GM12892 (cell line): ENCODE measurements at regions not wholly inside any gene's neighbourhood (a gene's known extent, or its start where the extent isn't known, plus 50 kb on each side); places are given as distances from the start of the nearest gene placed in this dataset.

Source experiments
- DNase-seq: peaks from one replicate; pipeline ENCODE4 v3.0.0; 2011; ENCODE audit not compliant: insufficient read length
- FAIRE-seq: peaks from 2 replicates; lab custom pipeline; 2011; peaks lifted over from hg19 to GRCh38; lab: Jason Lieb, UNC
- POLR2A ChIP-seq: IDR thresholded peaks from 2 replicates; pipeline ENCODE4 v1.6.1; 2011; ENCODE audit warnings: low read depth, low read length, control low read depth
- POLR2AphosphoS5 ChIP-seq: IDR thresholded peaks from 2 replicates; pipeline ENCODE4 v1.6.1; 2011; ENCODE audit warnings: low read depth, low read length, control low read depth
- TAF1 ChIP-seq: IDR thresholded peaks from 2 replicates; pipeline ENCODE4 v1.6.1; 2011; ENCODE audit warnings: low read depth, mild to moderate bottlenecking, control low read depth, low read length, borderline replicate concordance

DNA sequence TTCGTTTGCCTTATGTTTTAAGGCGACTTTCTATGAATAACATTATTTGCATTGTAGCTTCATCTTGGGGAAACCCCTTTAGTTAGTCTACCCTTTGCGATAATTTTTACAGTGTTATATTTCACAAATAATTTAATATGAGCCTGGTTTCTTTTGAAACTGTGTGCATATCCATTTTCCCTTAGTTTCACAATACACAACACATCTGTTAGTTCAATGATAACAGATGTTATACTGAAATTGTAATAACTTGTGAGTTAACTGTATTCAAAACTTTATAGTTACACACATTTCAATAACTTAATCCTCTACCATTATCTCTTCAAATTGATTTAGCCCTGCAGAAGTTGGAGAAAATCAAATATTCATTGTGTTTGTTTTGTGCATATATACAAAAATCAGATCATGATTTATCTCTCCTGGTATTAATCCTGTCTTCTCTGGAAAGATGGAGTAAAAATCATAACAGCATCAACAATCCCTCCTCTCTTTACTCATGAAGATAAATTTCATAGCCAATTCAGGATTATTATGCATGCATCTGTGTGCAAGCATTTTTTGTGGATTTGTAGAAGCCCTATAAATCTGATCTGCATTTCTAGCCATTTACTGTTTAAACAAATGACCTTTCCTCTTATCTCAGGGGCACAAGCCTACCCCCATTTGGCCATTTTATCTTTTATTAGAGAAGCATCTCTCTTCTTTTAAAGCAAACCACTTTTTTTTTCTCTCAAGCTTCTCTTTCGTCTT is 304.0 kb downstream of the VPS13C start:
- DNase-seq = no peak
- no peak for FAIRE-seq
- TF ChIP-seq POLR2A (no peak), POLR2AphosphoS5 (no peak), TAF1 (no peak)

DNA sequence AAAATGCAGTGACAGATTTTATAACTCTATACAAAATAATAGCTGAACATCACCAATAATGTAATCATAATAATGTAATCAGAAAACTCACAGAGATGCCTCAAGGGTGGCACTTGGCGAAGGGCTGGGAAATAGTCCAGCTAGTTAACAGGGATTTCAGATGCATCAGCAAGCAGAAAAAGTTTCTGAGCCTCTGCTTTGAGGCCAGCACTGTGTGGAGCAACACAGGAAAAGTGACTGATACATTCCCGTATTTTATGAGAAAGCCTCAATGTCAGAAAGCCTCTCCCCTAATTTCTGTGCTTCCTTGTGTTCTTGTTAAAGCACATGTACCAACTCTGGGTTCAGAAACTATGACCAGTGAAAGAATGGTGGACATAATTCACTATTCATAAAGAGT is 304.8 kb downstream of the VPS13C start:
- DNase-seq (no peak), FAIRE-seq (no peak)
- TF ChIP-seq POLR2A (no peak), POLR2AphosphoS5 (no peak), TAF1 (no peak)

DNA sequence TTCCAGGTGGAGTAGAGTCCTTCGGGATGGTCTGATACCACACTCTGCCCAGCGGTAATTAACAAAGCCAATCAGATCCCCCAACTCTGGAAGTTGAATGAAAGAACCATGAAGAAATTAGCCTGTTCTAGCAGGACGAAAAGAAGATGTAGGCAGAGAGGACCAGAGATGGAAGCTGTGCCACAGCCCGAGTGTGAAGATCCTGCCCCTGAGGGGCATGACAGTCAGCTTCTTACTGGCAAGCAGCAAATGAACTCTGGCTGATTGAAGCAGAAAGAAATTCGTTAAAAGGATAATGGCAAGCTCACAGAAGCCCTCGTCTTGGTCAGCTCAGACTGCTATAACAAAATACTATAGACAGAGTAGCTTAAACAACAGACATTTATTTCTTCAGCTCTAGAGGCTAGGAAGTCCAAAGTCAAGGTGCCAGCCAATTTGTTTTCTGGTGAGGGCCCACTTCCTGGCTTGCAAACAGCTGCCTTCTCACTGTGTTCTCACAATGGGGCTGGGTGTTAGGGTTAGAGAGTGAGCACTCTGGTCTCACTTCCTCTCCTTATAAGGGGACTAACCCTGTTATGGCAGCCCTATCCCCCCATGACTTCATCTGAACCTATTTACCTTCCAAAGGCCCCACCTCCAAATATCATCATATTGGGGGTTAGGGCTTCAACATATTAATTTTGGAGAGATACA is 307.1 kb downstream of the VPS13C start:
- DNase-seq = no peak
- no peak for FAIRE-seq
- TF ChIP-seq TAF1 (no peak), POLR2AphosphoS5 (no peak), POLR2A (no peak)

DNA sequence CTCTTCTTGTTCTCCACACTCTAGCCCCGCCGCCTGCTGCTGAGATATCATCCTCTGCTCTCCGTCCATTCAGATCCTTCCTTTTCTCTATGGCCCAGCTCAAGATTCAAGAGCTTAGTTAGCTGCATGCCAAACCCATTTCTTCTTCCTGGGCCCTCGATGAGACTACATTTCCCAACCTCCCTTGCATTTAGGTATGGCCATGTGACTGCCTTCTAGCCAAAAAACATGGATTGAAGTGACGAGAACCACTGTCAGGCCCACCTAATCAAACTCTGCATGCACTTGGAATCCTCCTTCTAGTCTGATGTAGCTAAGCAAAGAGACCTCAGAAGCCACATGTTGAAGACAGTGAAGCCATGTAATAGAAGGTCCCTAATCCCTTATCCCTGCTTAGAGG is 308.2 kb downstream of the VPS13C start:
- TF ChIP-seq POLR2AphosphoS5 (no peak), POLR2A (no peak), TAF1 (no peak)
- FAIRE-seq = no peak
- DNase-seq = no peak

DNA sequence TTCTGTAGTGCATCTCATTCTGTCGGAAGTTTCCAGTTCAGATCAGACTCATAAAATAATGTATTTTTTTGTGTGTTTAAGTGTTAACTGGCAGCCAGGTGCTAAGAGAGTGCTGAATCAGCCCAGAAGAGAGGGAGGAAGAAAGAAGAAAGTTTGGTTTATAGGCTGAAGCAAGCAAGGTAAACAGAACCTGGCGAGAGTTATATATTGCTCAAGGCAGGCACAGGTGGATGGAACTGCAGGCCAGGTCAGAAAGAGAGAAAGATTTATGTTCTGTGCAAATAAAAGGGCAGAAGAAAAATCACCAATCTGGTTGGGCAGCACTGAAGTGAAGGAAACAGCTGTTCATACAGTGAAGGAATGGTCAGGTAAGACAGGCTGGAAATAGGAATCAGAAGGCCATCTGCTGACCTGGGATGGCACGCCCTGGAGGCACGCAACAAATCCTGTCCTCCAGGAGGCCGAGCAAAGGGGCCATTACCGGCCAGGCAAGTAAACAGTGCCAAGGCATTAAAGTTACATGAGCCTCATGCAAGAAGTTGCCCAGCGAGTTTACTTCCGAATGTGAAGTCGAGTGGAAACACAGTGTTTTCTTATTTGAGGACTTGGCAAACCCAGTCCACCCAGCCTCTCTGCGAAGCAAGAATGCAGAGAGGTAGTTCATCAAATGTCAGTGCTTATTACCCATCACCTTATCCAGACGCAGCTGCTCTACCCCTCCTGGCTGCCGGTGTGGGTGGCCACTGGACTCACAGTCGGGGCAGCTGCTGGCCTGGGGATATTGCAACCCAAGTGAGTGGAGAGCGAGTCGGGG is 309.8 kb downstream of the VPS13C start:
- no peak for FAIRE-seq
- DNase-seq = no peak
- no peak for TF ChIP-seq POLR2A
- no peak for TF ChIP-seq POLR2AphosphoS5
- no peak for TF ChIP-seq TAF1

DNA sequence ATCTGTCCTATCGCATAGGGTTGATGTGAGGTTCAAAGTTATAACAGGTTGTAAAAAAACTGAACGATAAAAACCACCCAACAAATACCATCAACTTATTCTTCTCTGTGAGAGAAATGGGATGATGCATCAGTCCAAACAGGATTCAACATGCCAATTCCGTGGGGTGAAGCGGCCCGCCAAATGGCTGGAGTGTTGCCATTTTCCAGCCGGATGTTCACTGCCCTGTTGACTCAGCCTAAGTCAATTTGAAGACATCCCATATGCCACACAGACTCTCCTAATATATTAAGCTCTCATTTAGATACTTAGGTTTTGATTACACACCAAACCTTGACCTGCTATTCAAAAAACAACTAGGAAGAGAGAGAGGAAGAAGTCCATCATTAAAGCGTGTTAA is 311.1 kb downstream of the VPS13C start:
- FAIRE-seq = no peak
- TF ChIP-seq TAF1 = no peak
- TF ChIP-seq POLR2A = no peak
- no peak for TF ChIP-seq POLR2AphosphoS5
- no peak for DNase-seq

DNA sequence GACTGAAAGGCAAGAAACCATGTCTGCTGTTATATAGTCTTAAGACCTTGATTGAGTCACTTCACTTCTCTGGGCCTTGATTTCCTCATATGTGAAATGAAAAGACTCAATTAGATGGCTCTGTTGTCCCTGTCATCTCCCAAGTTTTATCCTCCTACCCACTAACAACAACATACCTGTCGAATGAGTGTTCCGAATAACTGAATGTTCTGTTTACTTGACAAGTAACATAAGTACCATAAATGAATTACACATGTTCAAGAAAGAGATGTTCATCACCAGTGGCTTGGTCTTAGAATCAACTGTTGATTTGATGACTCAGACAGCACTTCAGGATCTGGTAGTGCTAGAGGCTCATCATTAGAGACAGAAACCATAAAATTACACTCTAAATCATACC is 311.7 kb downstream of the VPS13C start:
- TF ChIP-seq POLR2A (no peak), TAF1 (no peak), POLR2AphosphoS5 (no peak)
- DNase-seq (no peak), FAIRE-seq (no peak)

DNA sequence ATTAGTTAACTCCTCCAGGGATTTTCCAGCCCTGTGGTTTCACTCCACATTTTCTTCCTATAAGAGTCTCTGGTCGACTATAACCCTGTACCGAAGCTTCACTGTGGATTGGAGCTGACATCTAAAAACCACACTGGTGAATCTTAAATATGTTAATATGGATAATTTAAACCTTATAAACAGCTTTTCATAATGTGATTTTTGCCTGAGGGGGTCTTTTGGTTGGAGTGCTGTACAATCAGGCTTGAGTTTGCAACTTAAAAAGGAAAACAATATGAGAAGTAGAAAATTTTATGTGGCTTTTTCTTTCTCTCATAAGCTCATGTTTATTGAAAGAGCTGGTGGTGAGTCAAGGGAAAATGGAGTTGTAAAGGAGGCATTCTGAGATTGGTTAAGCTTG is 313.7 kb downstream of the VPS13C start:
- FAIRE-seq = no peak
- DNase-seq = no peak
- TF ChIP-seq TAF1 = no peak
- TF ChIP-seq POLR2AphosphoS5 = no peak
- TF ChIP-seq POLR2A = no peak

DNA sequence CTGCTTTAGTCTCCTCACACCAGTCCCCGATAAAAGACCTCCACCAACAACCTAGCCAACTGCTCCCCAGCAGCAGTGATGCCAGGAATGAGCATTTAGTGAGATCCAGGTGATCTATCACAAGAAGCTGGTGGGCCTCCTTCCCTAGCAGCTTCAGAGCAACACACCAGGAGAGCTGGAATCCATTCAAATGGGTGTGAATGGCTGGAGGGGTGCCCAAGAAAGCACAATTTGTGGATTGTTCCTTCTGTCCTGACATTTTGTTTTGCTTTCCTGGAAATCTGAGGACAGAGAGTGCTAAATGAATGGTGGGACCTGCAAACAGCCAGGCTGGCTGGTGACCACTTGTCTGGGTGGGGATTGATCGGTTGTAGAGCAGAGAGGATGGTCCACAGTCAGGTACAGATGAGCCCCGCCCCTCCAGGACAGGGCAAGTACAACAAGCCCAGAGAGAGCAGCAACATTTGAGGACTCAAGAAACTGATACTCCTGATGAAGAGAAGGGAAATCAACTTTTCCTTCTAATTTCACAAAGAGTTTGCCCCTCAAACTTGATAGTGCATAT is 316.8 kb downstream of the VPS13C start:
- DNase-seq (no peak), FAIRE-seq (no peak)
- TF ChIP-seq TAF1 (no peak), POLR2AphosphoS5 (no peak), POLR2A (no peak)

DNA sequence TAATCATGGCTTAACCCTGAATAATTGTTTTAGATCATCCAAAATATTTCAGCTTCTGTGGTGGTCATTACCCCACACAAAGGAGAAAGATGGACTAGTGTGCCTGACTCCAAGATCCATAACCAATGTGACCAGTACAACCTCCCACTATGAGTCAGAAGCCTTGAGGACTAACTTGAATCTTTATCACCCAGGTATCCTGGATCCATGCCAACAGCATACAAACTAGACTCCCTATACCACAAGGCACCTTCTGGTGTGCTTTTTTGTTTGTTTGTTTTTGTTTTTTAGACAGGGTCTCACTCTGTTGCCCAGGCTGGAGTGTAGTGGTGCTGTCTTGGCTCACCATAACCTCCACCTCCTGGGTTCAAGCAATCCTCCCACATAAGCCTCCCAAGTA is 317.7 kb downstream of the VPS13C start:
- TF ChIP-seq POLR2A (no peak), TAF1 (no peak), POLR2AphosphoS5 (no peak)
- DNase-seq (no peak), FAIRE-seq (no peak)

DNA sequence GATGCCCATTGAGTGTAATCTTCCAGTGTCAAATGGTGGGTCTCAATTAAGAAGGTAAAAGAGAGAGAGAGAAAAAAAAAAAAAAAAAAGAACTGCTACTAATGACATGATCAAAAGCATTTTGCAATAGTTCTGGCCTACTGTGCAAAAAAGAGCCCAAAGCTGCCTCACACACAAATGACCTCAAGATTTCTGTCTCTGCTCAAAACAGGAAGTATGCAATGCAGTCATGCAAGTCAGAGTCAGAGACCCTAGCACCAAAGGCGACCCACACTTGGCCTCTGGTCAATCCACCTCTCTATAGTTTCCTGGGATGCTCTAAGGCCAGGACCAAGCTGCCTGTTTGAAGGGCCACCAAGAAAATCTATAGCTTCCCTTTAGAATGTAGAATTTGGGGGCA is 323.5 kb downstream of the VPS13C start:
- TF ChIP-seq TAF1 (no peak), POLR2AphosphoS5 (no peak), POLR2A (no peak)
- FAIRE-seq = no peak
- no peak for DNase-seq
